ENCODE measurements at regions not wholly inside any gene's neighbourhood (a gene's known extent, or its start where the extent isn't known, plus 50 kb on each side); places are given as distances from the start of the nearest gene placed in this dataset.
A peak's percentile ranks its signal among the peaks of the same experiment; 100 is the strongest.

GRCh38 chr16:86879268-86879667 is 300.9 kb downstream of the FOXL1 start:
- Histone ChIP-seq H3K9me2 (replicated peaks; ENCODE audit: insufficient read depth) (no peaks in the 10 kb centered on the region), H4K20me1 (ENCODE audit: insufficient read depth, poor library complexity, severe bottlenecking) (no peaks in the 10 kb centered on the region), H3K9me3 (ENCODE audit: low read depth) (no peaks in the 10 kb centered on the region), H3K4me3 (no peak overlapping the region), H3K4me2 (no peak overlapping the region), H3K27ac (no peak overlapping the region), H3K36me3 (replicated peaks; ENCODE audit: insufficient read depth, low read depth) (no peaks in the 10 kb centered on the region), H3K27me3 (peaks cover 20% of the 10 kb centered on the region), H3K4me1 (ENCODE audit: insufficient read depth) (peaks cover 12% of the 10 kb centered on the region), H3K79me2 (no peaks in the 10 kb centered on the region), H2AFZ (no peak overlapping the region)
- 94% methylated on average over 10 of the region's 11 CpGs for WGBS (ENCODE audit: low lambda C conversion rate, missing lambda C conversion rate)
- DNase-seq (ENCODE audit: low spot score) = no peak
- TF ChIP-seq EZH2 (IDR thresholded peaks at IDR 0.05; ENCODE audit: borderline replicate concordance) (no peak), EZH2phosphoT487 (IDR thresholded peaks at IDR 0.05; ENCODE audit: low read depth, severe bottlenecking, unreplicated experiment) (no peak)
- TF ChIP-seq, protein P1, sequence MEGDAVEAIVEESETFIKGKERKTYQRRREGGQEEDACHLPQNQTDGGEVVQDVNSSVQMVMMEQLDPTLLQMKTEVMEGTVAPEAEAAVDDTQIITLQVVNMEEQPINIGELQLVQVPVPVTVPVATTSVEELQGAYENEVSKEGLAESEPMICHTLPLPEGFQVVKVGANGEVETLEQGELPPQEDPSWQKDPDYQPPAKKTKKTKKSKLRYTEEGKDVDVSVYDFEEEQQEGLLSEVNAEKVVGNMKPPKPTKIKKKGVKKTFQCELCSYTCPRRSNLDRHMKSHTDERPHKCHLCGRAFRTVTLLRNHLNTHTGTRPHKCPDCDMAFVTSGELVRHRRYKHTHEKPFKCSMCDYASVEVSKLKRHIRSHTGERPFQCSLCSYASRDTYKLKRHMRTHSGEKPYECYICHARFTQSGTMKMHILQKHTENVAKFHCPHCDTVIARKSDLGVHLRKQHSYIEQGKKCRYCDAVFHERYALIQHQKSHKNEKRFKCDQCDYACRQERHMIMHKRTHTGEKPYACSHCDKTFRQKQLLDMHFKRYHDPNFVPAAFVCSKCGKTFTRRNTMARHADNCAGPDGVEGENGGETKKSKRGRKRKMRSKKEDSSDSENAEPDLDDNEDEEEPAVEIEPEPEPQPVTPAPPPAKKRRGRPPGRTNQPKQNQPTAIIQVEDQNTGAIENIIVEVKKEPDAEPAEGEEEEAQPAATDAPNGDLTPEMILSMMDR (IDR thresholded peaks at IDR 0.05; ENCODE audit: poor library complexity) = no peak

DNA sequence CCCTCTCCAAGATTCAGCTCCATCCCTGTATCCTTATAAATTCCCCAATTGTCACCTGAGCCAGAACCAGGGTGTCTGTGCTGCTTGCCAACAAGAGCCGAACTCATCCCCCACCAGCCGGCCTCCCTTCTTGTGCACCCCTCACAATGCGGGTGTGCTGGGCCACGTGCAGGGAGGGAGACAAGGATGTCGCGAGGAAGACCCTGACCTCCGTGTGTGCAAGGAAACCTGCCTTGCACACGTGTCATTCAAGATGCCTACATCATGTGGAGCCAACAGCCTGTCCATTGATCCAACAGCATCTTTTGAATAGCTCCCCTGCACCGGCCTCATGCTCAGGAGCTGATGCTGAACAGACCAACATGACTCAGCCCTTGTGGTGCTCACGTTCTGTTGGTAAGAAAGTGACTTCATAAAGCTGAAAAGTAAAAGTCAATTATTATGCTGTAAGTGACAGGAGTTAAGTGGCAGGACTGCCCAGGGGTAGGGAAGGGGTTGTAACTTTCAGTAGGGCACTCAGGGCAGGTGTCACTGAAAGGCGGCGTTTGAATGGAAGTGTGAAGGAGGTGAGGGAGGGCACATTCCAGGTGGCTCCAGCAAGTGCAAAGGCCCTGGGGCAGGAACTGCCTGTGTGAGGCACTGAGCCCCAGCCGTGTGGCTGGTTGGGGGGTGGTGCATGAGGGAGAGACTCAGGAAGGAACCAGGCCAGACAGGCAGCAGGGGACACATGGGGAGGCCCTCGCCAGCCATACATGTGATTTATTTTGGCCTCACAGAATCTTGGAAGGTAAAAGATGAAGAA is 302.2 kb downstream of the FOXL1 start:
- Histone ChIP-seq H3K27me3 (peaks cover 16% of the 10 kb centered on the region), H3K4me2 (no peak overlapping the region), H3K9me3 (ENCODE audit: low read depth) (no peaks in the 10 kb centered on the region), H3K9me2 (replicated peaks; ENCODE audit: insufficient read depth) (no peaks in the 10 kb centered on the region), H3K4me1 (ENCODE audit: insufficient read depth) (peaks cover 12% of the 10 kb centered on the region), H2AFZ (no peak overlapping the region), H3K36me3 (replicated peaks; ENCODE audit: insufficient read depth, low read depth) (no peaks in the 10 kb centered on the region), H3K27ac (no peak overlapping the region), H3K79me2 (no peaks in the 10 kb centered on the region), H3K4me3 (no peak overlapping the region), H4K20me1 (ENCODE audit: insufficient read depth, poor library complexity, severe bottlenecking) (no peaks in the 10 kb centered on the region)
- no peak for TF ChIP-seq EZH2 (IDR thresholded peaks at IDR 0.05; ENCODE audit: borderline replicate concordance)
- 87% methylated on average over 14 of the region's 14 CpGs for whole genome bisulfite sequencing (ENCODE audit: low lambda C conversion rate, missing lambda C conversion rate)
- no peak for DNase-seq (ENCODE audit: low spot score)

- Histone ChIP-seq H3K4me1 (ENCODE audit: insufficient read depth) (peaks cover 12% of the 10 kb centered on the region), H3K27me3 (peaks cover 16% of the 10 kb centered on the region), H2AFZ (no peak overlapping the region), H3K27ac (no peak overlapping the region), H4K20me1 (ENCODE audit: insufficient read depth, poor library complexity, severe bottlenecking) (no peaks in the 10 kb centered on the region), H3K4me3 (no peak overlapping the region), H3K36me3 (replicated peaks; ENCODE audit: insufficient read depth, low read depth) (no peaks in the 10 kb centered on the region), H3K4me2 (no peak overlapping the region), H3K9me2 (replicated peaks; ENCODE audit: insufficient read depth) (no peaks in the 10 kb centered on the region), H3K79me2 (no peaks in the 10 kb centered on the region), H3K9me3 (ENCODE audit: low read depth) (no peaks in the 10 kb centered on the region)
- 82% methylated on average over 12 of the region's 12 CpGs for whole genome bisulfite sequencing (ENCODE audit: low lambda C conversion rate, missing lambda C conversion rate)
- no peak for DNase-seq (ENCODE audit: low spot score)
- TF ChIP-seq EZH2phosphoT487 (IDR thresholded peaks at IDR 0.05; ENCODE audit: low read depth, severe bottlenecking, unreplicated experiment) (no peak), EZH2 (IDR thresholded peaks at IDR 0.05; ENCODE audit: borderline replicate concordance) (no peak)
- TF ChIP-seq, protein P1 (IDR thresholded peaks at IDR 0.05; ENCODE audit: poor library complexity) = no peak
These were observed 302.8 kb downstream of the FOXL1 start for GRCh38 chr16:86881118-86881510.

GRCh38 chr16:86881861-86882273 is 303.5 kb downstream of the FOXL1 start:
- H3K4me3 ChIP-seq = no peak overlapping the region
- no peaks in the 10 kb centered on the region for H4K20me1 ChIP-seq (ENCODE audit: insufficient read depth, poor library complexity, severe bottlenecking)
- DNase-seq (ENCODE audit: low spot score) = no peak
- H3K4me2 ChIP-seq = no peak overlapping the region
- 52% methylated on average over 15 of the region's 15 CpGs for WGBS (ENCODE audit: low lambda C conversion rate, missing lambda C conversion rate)
- H3K27me3 ChIP-seq = peaks cover 14% of the 10 kb centered on the region
- no peaks in the 10 kb centered on the region for H3K79me2 ChIP-seq
- H2AFZ ChIP-seq = no peak overlapping the region
- TF ChIP-seq, protein P1 (IDR thresholded peaks at IDR 0.05; ENCODE audit: poor library complexity) = no peak
- peak; percentile 50 for TF ChIP-seq EZH2phosphoT487 (IDR thresholded peaks at IDR 0.05; ENCODE audit: low read depth, severe bottlenecking, unreplicated experiment)
- no peaks in the 10 kb centered on the region for H3K9me2 ChIP-seq (replicated peaks; ENCODE audit: insufficient read depth)
- no peaks in the 10 kb centered on the region for H3K36me3 ChIP-seq (replicated peaks; ENCODE audit: insufficient read depth, low read depth)
- H3K9me3 ChIP-seq (ENCODE audit: low read depth) = no peaks in the 10 kb centered on the region
- no peak overlapping the region for H3K27ac ChIP-seq
- H3K4me1 ChIP-seq (ENCODE audit: insufficient read depth) = peaks cover 12% of the 10 kb centered on the region

Measured in hepatocyte (in vitro differentiated cells).